ENCODE measurements at regions not wholly inside any gene's neighbourhood (a gene's known extent, or its start where the extent isn't known, plus 50 kb on each side); places are given as distances from the start of the nearest gene placed in this dataset.

GRCh38 chr4:156217236-156217635 lies 263.6 kb upstream of the CTSO start:
- peaks cover 7% of the 10 kb centered on the region for H3K4me1 Mint-ChIP-seq
- H3K27ac Mint-ChIP-seq = no peak overlapping the region
- no peak overlapping the region for H3K4me2 ChIP-seq
- no peaks in the 10 kb centered on the region for H3K27me3 ChIP-seq (ENCODE audit: insufficient read depth)
- peaks cover 21% of the 10 kb centered on the region for H3K9me3 Mint-ChIP-seq
- H3K9me2 ChIP-seq (ENCODE audit: insufficient read depth) = peaks cover 3% of the 10 kb centered on the region; the same call in 1 of the 2 replicates
- no peak overlapping the region for H2AFZ ChIP-seq
- no peaks in the 10 kb centered on the region for H3F3A ChIP-seq (replicated peaks; ENCODE audit: low read depth)
- no peaks in the 10 kb centered on the region for H3K79me2 ChIP-seq (replicated peaks; ENCODE audit: insufficient read depth)
- no peak overlapping the region for H3K4me3 ChIP-seq
- peaks cover 19% of the 10 kb centered on the region for H3K36me3 Mint-ChIP-seq (ENCODE audit: low read depth)
- no peak for ATAC-seq
- peaks cover 3% of the 10 kb centered on the region; the same call in 1 of the 2 replicates for H3K4me1 ChIP-seq (ENCODE audit: insufficient read depth)
- peaks cover 4% of the 10 kb centered on the region for H3K27me3 Mint-ChIP-seq (ENCODE audit: insufficient read depth, low read depth, poor library complexity)
- H3K27ac ChIP-seq (ENCODE audit: low read depth) = no peak overlapping the region
- TF ChIP-seq JUNB (IDR thresholded peaks at IDR 0.05; ENCODE audit: unreplicated experiment) (no peak), POLR2AphosphoS5 (IDR thresholded peaks at IDR 0.05; ENCODE audit: low read depth) (no peak), CREB1 (CRISPR knock-in tag; IDR thresholded peaks at IDR 0.05; ENCODE audit: low read depth) (no peak), STAT1 (IDR thresholded peaks at IDR 0.05; ENCODE audit: unreplicated experiment) (no peak), EZH2 (IDR thresholded peaks at IDR 0.05; ENCODE audit: low read depth, unreplicated experiment) (no peak), ETS1 (IDR thresholded peaks at IDR 0.05) (no peak), ZNF462 (CRISPR knock-in tag; IDR thresholded peaks at IDR 0.05) (no peak), EZH2phosphoT487 (IDR thresholded peaks at IDR 0.05; ENCODE audit: unreplicated experiment) (no peak), CTCF (conservative IDR thresholded peaks at IDR 0.05; ENCODE audit: low read depth in 2 of 2) (no peak), ZNF114 (CRISPR knock-in tag; IDR thresholded peaks at IDR 0.05) (no peak), ZNF331 (CRISPR knock-in tag; IDR thresholded peaks at IDR 0.05; ENCODE audit: low read depth) (no peak), NANOG (IDR thresholded peaks at IDR 0.05; ENCODE audit: borderline replicate concordance) (no peak), REST (IDR thresholded peaks at IDR 0.05; ENCODE audit: unreplicated experiment) (no peak)
- H3K4me3 Mint-ChIP-seq = no peak overlapping the region
- no peak for DNase-seq (ENCODE audit: low spot score)
- no peaks in the 10 kb centered on the region; the same call in 1 of the 2 replicates for H3K36me3 ChIP-seq (ENCODE audit: insufficient read depth)
- H4K20me1 ChIP-seq (replicated peaks; ENCODE audit: insufficient read depth) = no peaks in the 10 kb centered on the region

All from GM23338 (cell line).